ENCODE measurements at regions not wholly inside any gene's neighbourhood (a gene's known extent, or its start where the extent isn't known, plus 50 kb on each side); places are given as distances from the start of the nearest gene placed in this dataset.
"Not testable (repeated sequence)": the region's sequence is repeated elsewhere in the genome, so short reads cannot be mapped to it uniquely, and the experiment has no call there.

- WGBS, 5 donors = 76 to 88% (median 82%) methylated on average over 3 to 6 of the region's 6 CpGs
- intact Hi-C loops (cut with DNase I; ENCODE audit: low total_unique reads) = no loop called here
These were observed 117.9 kb downstream of the MYCN start for GRCh38 chr2:16058256-16058655.

DNA sequence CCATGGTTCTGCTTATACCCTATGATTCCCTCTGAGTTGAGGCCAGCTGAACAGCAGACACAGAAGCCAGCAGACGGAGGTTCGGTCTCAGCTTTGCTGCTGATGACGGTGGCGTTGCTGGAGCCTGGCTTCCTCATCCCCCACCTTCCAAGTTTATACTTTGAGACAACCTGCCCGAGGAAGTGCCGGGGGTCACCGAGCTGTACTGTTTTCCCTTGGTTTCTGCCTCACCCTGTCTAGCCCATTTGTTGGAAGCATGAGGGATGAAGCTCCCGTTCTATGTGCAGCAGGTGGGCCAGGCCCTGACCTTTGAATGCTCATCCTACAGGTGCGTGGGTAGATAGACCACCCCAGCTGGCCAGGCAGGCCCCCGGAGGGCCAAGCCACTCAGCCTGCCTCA lies 117.3 kb downstream of the MYCN start:
- Histone ChIP-seq H3K9me3 (peaks cover 0 to 12% (median 5%) of the 10 kb centered on the region in 8 donors), H3K4me1 (peaks cover 0 to 11% (median 2%) of the 10 kb centered on the region in 6 donors), H3K36me3 (no peaks in the 10 kb centered on the region), H3K4me3 (no peak overlapping the region), H3K27ac (no peak overlapping the region), H3K27me3 (replicated peaks in 1 of 7) (peaks cover 0 to 5% (median 0%) of the 10 kb centered on the region in 7 donors)
- WGBS, 5 donors = 90 to 98% (median 93%) methylated on average over 10 of the region's 10 CpGs
- intact Hi-C loops (cut with DNase I; ENCODE audit: low total_unique reads) = no loop called here
- no peak for DNase-seq
- TF ChIP-seq CTCF (IDR thresholded peaks at IDR 0.05 in 8 of 11, conservative IDR thresholded peaks at IDR 0.05 in 3 of 11) (no peak), POLR2AphosphoS5 (IDR thresholded peaks at IDR 0.05) (no peak), POLR2A (IDR thresholded peaks at IDR 0.05) (no peak)

More at GRCh38 chr2:16058256-16058655, 117.9 kb downstream of the MYCN start:
- TF ChIP-seq CTCF (IDR thresholded peaks at IDR 0.05 in 8 of 11, conservative IDR thresholded peaks at IDR 0.05 in 3 of 11) (no peak), POLR2A (IDR thresholded peaks at IDR 0.05) (no peak), POLR2AphosphoS5 (IDR thresholded peaks at IDR 0.05) (no peak)
- H3K4me1 ChIP-seq = peaks cover 0 to 11% (median 2%) of the 10 kb centered on the region in 6 donors
- H3K27me3 ChIP-seq (replicated peaks in 1 of 7) = peaks cover 0 to 5% (median 0%) of the 10 kb centered on the region in 7 donors
- no peak for DNase-seq
- peaks cover 2 to 18% (median 11%) of the 10 kb centered on the region in 8 donors for H3K9me3 ChIP-seq
- H3K27ac ChIP-seq = no peak overlapping the region
- no peak overlapping the region for H3K4me3 ChIP-seq
- no peaks in the 10 kb centered on the region for H3K36me3 ChIP-seq

- no peaks in the 10 kb centered on the region for H3K9me3 ChIP-seq
- no peaks in the 10 kb centered on the region for H3K36me3 ChIP-seq
- TF ChIP-seq POLR2AphosphoS5 (IDR thresholded peaks at IDR 0.05) (no peak), CTCF (IDR thresholded peaks at IDR 0.05 in 8 of 11, conservative IDR thresholded peaks at IDR 0.05 in 3 of 11) (no peak), POLR2A (IDR thresholded peaks at IDR 0.05) (no peak)
- peaks cover 0 to 11% (median 2%) of the 10 kb centered on the region in 6 donors for H3K4me1 ChIP-seq
- DNase-seq = no peak
- H3K27ac ChIP-seq = no peak overlapping the region
- 29 to 37% (median 33%) methylated on average over 6 to 7 of the region's 7 CpGs for WGBS, 5 donors
- H3K27me3 ChIP-seq (replicated peaks in 1 of 7) = peaks cover 0 to 5% (median 0%) of the 10 kb centered on the region in 7 donors
- intact Hi-C loops (cut with DNase I; ENCODE audit: low total_unique reads) = no loop called here
- H3K4me3 ChIP-seq = no peak overlapping the region
These were observed 115.7 kb downstream of the MYCN start for GRCh38 chr2:16055848-16056580.

DNA sequence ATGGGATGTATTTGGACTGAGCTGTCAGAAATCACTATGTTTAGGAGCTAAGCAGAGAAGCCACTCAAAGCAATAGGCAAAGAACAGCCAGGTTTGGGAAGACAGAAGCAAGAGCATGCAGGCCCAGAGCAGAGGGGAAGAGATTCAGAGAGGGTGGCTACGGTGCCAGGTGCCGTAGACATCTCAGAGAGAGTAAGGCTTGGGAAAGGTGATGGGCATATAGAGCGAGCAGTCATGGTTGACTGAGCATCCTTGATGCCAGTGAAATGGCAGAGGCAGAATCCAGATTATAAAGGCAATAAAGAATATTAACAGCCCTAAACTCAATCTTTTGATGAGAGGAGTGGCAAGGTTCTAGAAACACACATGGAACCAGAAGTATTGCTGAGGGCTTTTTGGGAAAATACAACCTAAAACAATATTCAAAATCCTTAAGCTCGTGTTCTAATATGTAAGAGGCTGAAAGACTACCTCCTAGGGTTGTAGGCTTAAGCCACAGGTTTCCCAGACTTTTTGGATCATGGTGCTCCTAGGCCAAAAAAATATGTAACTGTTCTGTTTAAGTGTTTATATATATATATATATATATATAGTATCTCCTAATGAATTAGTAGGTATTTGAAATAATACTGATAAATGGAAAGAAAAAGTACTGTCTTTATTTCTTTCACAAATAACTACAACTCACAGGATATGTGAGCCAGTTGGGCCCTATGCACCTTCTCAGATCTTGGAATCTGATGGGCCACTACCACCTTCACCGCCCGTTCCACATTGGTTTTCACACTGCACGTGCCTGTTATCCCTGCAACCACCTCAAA lies 113.3 kb downstream of the MYCN start:
- H3K36me3 ChIP-seq = no peaks in the 10 kb centered on the region
- H3K27me3 ChIP-seq (replicated peaks in 1 of 7) = peaks cover 0 to 5% (median 0%) of the 10 kb centered on the region in 7 donors
- intact Hi-C loops (cut with DNase I; ENCODE audit: low total_unique reads) = no loop called here
- DNase-seq = no peak
- TF ChIP-seq POLR2A (IDR thresholded peaks at IDR 0.05) (no peak), CTCF (IDR thresholded peaks at IDR 0.05 in 8 of 11, conservative IDR thresholded peaks at IDR 0.05 in 3 of 11) (no peak), POLR2AphosphoS5 (IDR thresholded peaks at IDR 0.05) (no peak)
- H3K4me1 ChIP-seq = peaks cover 0 to 11% (median 2%) of the 10 kb centered on the region in 6 donors
- H3K27ac ChIP-seq = no peak overlapping the region
- 82 to 90% (median 83%) methylated on average over 7 of the region's 7 CpGs for WGBS, 5 donors
- H3K4me3 ChIP-seq = no peak overlapping the region
- H3K9me3 ChIP-seq = no peaks in the 10 kb centered on the region

GRCh38 chr2:16052571-16053052 lies 112.3 kb downstream of the MYCN start:
- H3K9me3 ChIP-seq; H3K4me3 ChIP-seq; H3K27me3 ChIP-seq (replicated peaks in 1 of 7); DNase-seq; H3K27ac ChIP-seq; intact Hi-C loops (cut with DNase I; ENCODE audit: low total_unique reads); H3K36me3 ChIP-seq: not testable (repeated sequence)
- H3K4me1 ChIP-seq = peaks cover 0 to 11% (median 2%) of the 10 kb centered on the region in 6 donors
- 64 to 85% (median 78%) methylated on average over 6 of the region's 6 CpGs for WGBS, 5 donors
